Thyroid gland (tissue), 4 donors: ENCODE measurements at regions not wholly inside any gene's neighbourhood (a gene's known extent, or its start where the extent isn't known, plus 50 kb on each side); places are given as distances from the start of the nearest gene placed in this dataset.

Source experiments
- POLR2A ChIP-seq, 2 donors: fragments of 450-650 bp; IDR thresholded peaks; one replicate each; pipeline ENCODE4 v1.6.1; 2017; ENCODE audit warnings: antibody characterized with exemption in 2 of 2, mild to moderate bottlenecking in 2 of 2, moderate library complexity in 1 of 2
- TF ChIP-seq, protein P1 (sequence below), 6 experiments: fragments of 200-600 bp in 3 of 6; fragments of 450-650 bp in 3 of 6; sonication (generic) in 3 of 6; IDR thresholded peaks; one replicate each; pipeline ENCODE4 v1.5.1; 2016 to 2019; ENCODE audit warnings: antibody characterized with exemption in 6 of 6, mild to moderate bottlenecking in 2 of 6, inconsistent platforms in 1 of 6, moderate library complexity in 1 of 6

- TF ChIP-seq, protein P1, sequence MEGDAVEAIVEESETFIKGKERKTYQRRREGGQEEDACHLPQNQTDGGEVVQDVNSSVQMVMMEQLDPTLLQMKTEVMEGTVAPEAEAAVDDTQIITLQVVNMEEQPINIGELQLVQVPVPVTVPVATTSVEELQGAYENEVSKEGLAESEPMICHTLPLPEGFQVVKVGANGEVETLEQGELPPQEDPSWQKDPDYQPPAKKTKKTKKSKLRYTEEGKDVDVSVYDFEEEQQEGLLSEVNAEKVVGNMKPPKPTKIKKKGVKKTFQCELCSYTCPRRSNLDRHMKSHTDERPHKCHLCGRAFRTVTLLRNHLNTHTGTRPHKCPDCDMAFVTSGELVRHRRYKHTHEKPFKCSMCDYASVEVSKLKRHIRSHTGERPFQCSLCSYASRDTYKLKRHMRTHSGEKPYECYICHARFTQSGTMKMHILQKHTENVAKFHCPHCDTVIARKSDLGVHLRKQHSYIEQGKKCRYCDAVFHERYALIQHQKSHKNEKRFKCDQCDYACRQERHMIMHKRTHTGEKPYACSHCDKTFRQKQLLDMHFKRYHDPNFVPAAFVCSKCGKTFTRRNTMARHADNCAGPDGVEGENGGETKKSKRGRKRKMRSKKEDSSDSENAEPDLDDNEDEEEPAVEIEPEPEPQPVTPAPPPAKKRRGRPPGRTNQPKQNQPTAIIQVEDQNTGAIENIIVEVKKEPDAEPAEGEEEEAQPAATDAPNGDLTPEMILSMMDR (IDR thresholded peaks at IDR 0.05): no peak
- no peak for TF ChIP-seq POLR2A (IDR thresholded peaks at IDR 0.05)
Observed at GRCh38 chr13:79986890-79987289, 354.0 kb downstream of the SPRY2 start.
